ENCODE measurements at regions not wholly inside any gene's neighbourhood (a gene's known extent, or its start where the extent isn't known, plus 50 kb on each side); places are given as distances from the start of the nearest gene placed in this dataset.
"Not testable (repeated sequence)": the region's sequence is repeated elsewhere in the genome, so short reads cannot be mapped to it uniquely, and the experiment has no call there.

- H3K4me3 ChIP-seq (ENCODE audit: low read depth, low read length, poor library complexity, severe bottlenecking); H3K27me3 ChIP-seq (ENCODE audit: insufficient read depth, low read length); H3K9me2 ChIP-seq (ENCODE audit: low read depth, low read length); H2AFZ ChIP-seq (ENCODE audit: low read length); H3K9ac ChIP-seq (ENCODE audit: low read length); H3K4me2 ChIP-seq (ENCODE audit: low read length); H3K79me2 ChIP-seq (ENCODE audit: insufficient read depth, low read length); H3K4me1 ChIP-seq (ENCODE audit: insufficient read depth, low read length, severe bottlenecking); H3K9me3 ChIP-seq (ENCODE audit: low read length); H4K20me1 ChIP-seq (ENCODE audit: insufficient read depth, low read length); H3K36me3 ChIP-seq (ENCODE audit: insufficient read depth, low read length); H3K27ac ChIP-seq (ENCODE audit: low read depth, low read length, poor library complexity, severe bottlenecking); H3F3A ChIP-seq (ENCODE audit: insufficient read depth, low read length): not testable (repeated sequence)
Measured at GRCh38 chr15:20022349-20022748, 519.3 kb downstream of the GOLGA6L6 start.

DNA sequence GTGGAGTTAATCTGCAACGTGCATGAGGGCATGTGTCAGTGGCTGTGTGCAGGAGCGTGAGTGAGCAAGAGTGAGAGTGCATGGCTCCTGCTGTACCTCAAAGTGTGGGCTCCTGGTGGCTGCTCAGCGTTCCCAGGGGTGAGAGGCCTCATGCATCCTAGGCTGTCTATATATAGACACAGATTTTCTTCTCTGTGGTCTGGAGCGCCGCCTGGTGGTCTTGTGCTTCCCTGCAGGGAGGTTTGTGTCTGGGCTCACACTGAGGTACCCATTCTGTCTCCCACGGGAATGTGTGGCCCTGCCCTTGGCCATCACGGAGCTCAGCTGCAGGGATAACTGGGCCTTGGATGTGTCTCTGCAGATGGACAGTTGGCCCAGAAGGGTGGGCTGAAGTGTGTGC lies 520.2 kb downstream of the GOLGA6L6 start:
- not testable (repeated sequence) for H3K27me3 ChIP-seq (ENCODE audit: insufficient read depth, low read length); H3F3A ChIP-seq (ENCODE audit: insufficient read depth, low read length); H3K9me3 ChIP-seq (ENCODE audit: low read length); H2AFZ ChIP-seq (ENCODE audit: low read length); H3K4me1 ChIP-seq (ENCODE audit: insufficient read depth, low read length, severe bottlenecking); H3K79me2 ChIP-seq (ENCODE audit: insufficient read depth, low read length); H3K4me3 ChIP-seq (ENCODE audit: low read depth, low read length, poor library complexity, severe bottlenecking); H3K9ac ChIP-seq (ENCODE audit: low read length); H3K9me2 ChIP-seq (ENCODE audit: low read depth, low read length); H4K20me1 ChIP-seq (ENCODE audit: insufficient read depth, low read length); H3K4me2 ChIP-seq (ENCODE audit: low read length); H3K27ac ChIP-seq (ENCODE audit: low read depth, low read length, poor library complexity, severe bottlenecking); H3K36me3 ChIP-seq (ENCODE audit: insufficient read depth, low read length)

- not testable (repeated sequence) for H3K4me3 ChIP-seq (ENCODE audit: low read depth, low read length, poor library complexity, severe bottlenecking); H3K4me1 ChIP-seq (ENCODE audit: insufficient read depth, low read length, severe bottlenecking); H3K79me2 ChIP-seq (ENCODE audit: insufficient read depth, low read length); H3K4me2 ChIP-seq (ENCODE audit: low read length); H3K27ac ChIP-seq (ENCODE audit: low read depth, low read length, poor library complexity, severe bottlenecking); H3K27me3 ChIP-seq (ENCODE audit: insufficient read depth, low read length); H3K36me3 ChIP-seq (ENCODE audit: insufficient read depth, low read length); H3K9ac ChIP-seq (ENCODE audit: low read length); H3F3A ChIP-seq (ENCODE audit: insufficient read depth, low read length); H2AFZ ChIP-seq (ENCODE audit: low read length); H3K9me2 ChIP-seq (ENCODE audit: low read depth, low read length); H3K9me3 ChIP-seq (ENCODE audit: low read length); H4K20me1 ChIP-seq (ENCODE audit: insufficient read depth, low read length)
Measured at GRCh38 chr15:20020588-20020987, 521.0 kb downstream of the GOLGA6L6 start.

- H3K9me2 ChIP-seq (ENCODE audit: low read depth, low read length); H3F3A ChIP-seq (ENCODE audit: insufficient read depth, low read length): not testable (repeated sequence)
Measured at GRCh38 chr15:20019758-20020157, 521.8 kb downstream of the GOLGA6L6 start.

GRCh38 chr15:20017581-20017980 lies 524.0 kb downstream of the GOLGA6L6 start:
- not testable (repeated sequence) for H3K9me3 ChIP-seq (ENCODE audit: low read length); H4K20me1 ChIP-seq (ENCODE audit: insufficient read depth, low read length); H3K4me2 ChIP-seq (ENCODE audit: low read length); H3K79me2 ChIP-seq (ENCODE audit: insufficient read depth, low read length); H3K4me1 ChIP-seq (ENCODE audit: insufficient read depth, low read length, severe bottlenecking); H3K27ac ChIP-seq (ENCODE audit: low read depth, low read length, poor library complexity, severe bottlenecking); H3K36me3 ChIP-seq (ENCODE audit: insufficient read depth, low read length); H3F3A ChIP-seq (ENCODE audit: insufficient read depth, low read length); H3K9me2 ChIP-seq (ENCODE audit: low read depth, low read length); H2AFZ ChIP-seq (ENCODE audit: low read length); H3K4me3 ChIP-seq (ENCODE audit: low read depth, low read length, poor library complexity, severe bottlenecking); H3K9ac ChIP-seq (ENCODE audit: low read length); H3K27me3 ChIP-seq (ENCODE audit: insufficient read depth, low read length)

More at GRCh38 chr15:20019758-20020157, 521.8 kb downstream of the GOLGA6L6 start:
- not testable (repeated sequence) for H3K4me1 ChIP-seq (ENCODE audit: insufficient read depth, low read length, severe bottlenecking); H3K36me3 ChIP-seq (ENCODE audit: insufficient read depth, low read length); H4K20me1 ChIP-seq (ENCODE audit: insufficient read depth, low read length); H2AFZ ChIP-seq (ENCODE audit: low read length); H3K4me2 ChIP-seq (ENCODE audit: low read length); H3K4me3 ChIP-seq (ENCODE audit: low read depth, low read length, poor library complexity, severe bottlenecking); H3K27me3 ChIP-seq (ENCODE audit: insufficient read depth, low read length); H3K9me3 ChIP-seq (ENCODE audit: low read length); H3K27ac ChIP-seq (ENCODE audit: low read depth, low read length, poor library complexity, severe bottlenecking); H3K9ac ChIP-seq (ENCODE audit: low read length); H3K79me2 ChIP-seq (ENCODE audit: insufficient read depth, low read length)

GRCh38 chr15:20016941-20017340 lies 524.7 kb downstream of the GOLGA6L6 start:
- not testable (repeated sequence) for H3K4me1 ChIP-seq (ENCODE audit: insufficient read depth, low read length, severe bottlenecking); H3K9ac ChIP-seq (ENCODE audit: low read length); H3K9me2 ChIP-seq (ENCODE audit: low read depth, low read length); H3K27ac ChIP-seq (ENCODE audit: low read depth, low read length, poor library complexity, severe bottlenecking); H3K27me3 ChIP-seq (ENCODE audit: insufficient read depth, low read length); H3K4me2 ChIP-seq (ENCODE audit: low read length); H3K79me2 ChIP-seq (ENCODE audit: insufficient read depth, low read length); H3K36me3 ChIP-seq (ENCODE audit: insufficient read depth, low read length); H3F3A ChIP-seq (ENCODE audit: insufficient read depth, low read length); H4K20me1 ChIP-seq (ENCODE audit: insufficient read depth, low read length); H3K9me3 ChIP-seq (ENCODE audit: low read length); H3K4me3 ChIP-seq (ENCODE audit: low read depth, low read length, poor library complexity, severe bottlenecking); H2AFZ ChIP-seq (ENCODE audit: low read length)

DNA sequence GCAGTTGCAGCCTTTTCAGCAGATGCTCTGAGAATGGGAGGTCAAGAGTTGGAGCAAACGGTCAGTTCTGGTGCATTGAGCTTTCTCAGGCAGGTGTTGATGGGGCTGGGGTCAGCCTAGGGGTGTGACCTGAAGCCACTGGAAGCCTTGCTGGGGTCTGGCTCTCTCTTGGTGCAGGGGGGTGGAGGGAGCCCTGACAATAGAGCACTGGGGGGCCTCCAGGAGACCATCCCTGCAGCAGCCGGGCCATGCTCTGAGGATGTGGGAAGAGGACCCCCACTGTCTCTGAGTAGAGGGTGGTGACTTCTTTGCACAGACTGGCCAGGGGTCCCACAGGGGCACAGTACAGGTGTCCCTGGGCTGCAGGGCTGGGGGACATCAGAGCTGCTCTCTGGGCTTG lies 528.8 kb downstream of the GOLGA6L6 start:
- not testable (repeated sequence) for H3K79me2 ChIP-seq (ENCODE audit: insufficient read depth, low read length); H3K27me3 ChIP-seq (ENCODE audit: insufficient read depth, low read length); H3K36me3 ChIP-seq (ENCODE audit: insufficient read depth, low read length); H3K9ac ChIP-seq (ENCODE audit: low read length); H3K4me3 ChIP-seq (ENCODE audit: low read depth, low read length, poor library complexity, severe bottlenecking); H3K27ac ChIP-seq (ENCODE audit: low read depth, low read length, poor library complexity, severe bottlenecking); H3F3A ChIP-seq (ENCODE audit: insufficient read depth, low read length); H3K4me2 ChIP-seq (ENCODE audit: low read length); H4K20me1 ChIP-seq (ENCODE audit: insufficient read depth, low read length); H2AFZ ChIP-seq (ENCODE audit: low read length); H3K4me1 ChIP-seq (ENCODE audit: insufficient read depth, low read length, severe bottlenecking); H3K9me3 ChIP-seq (ENCODE audit: low read length); H3K9me2 ChIP-seq (ENCODE audit: low read depth, low read length)

- H3K27ac ChIP-seq (ENCODE audit: low read depth, low read length, poor library complexity, severe bottlenecking); H3K36me3 ChIP-seq (ENCODE audit: insufficient read depth, low read length); H3K4me1 ChIP-seq (ENCODE audit: insufficient read depth, low read length, severe bottlenecking); H3K9me2 ChIP-seq (ENCODE audit: low read depth, low read length); H3K9me3 ChIP-seq (ENCODE audit: low read length); H3K4me2 ChIP-seq (ENCODE audit: low read length); H3F3A ChIP-seq (ENCODE audit: insufficient read depth, low read length); H4K20me1 ChIP-seq (ENCODE audit: insufficient read depth, low read length); H2AFZ ChIP-seq (ENCODE audit: low read length); H3K79me2 ChIP-seq (ENCODE audit: insufficient read depth, low read length); H3K4me3 ChIP-seq (ENCODE audit: low read depth, low read length, poor library complexity, severe bottlenecking); H3K27me3 ChIP-seq (ENCODE audit: insufficient read depth, low read length); H3K9ac ChIP-seq (ENCODE audit: low read length): not testable (repeated sequence)
Measured at GRCh38 chr15:20010759-20011158, 530.8 kb downstream of the GOLGA6L6 start.
